ENCODE measurements at regions not wholly inside any gene's neighbourhood (a gene's known extent, or its start where the extent isn't known, plus 50 kb on each side); places are given as distances from the start of the nearest gene placed in this dataset.

DNA sequence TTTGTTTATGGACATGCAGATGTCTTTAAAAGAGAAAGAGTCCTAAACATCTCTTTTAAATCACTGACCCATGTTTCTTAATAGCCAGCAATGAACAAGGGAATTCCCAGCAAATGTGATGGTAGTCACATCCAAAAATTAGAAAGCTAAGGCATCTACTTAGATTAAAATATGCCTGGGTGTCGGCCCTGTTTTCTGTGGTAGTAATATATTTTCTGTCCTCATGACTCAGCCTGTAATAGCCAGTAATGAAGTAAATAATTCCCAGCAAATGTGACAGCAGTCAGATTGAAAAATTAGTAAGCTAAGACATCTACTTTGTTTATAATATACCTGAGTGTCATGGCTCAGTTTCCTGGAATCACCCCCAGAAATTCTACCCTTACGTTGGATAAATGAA, 60.6 kb upstream of the MYRIP start:
- no peaks in the 10 kb centered on the region for H3K36me3 ChIP-seq
- H3K4me3 ChIP-seq: no peak overlapping the region
- peak overlapping the region in 8 of 11 experiments; percentile 75 to 90 (median 84); a peak in 10 of 22 replicates for H3K27ac ChIP-seq
- no peak overlapping the region for H3K9ac ChIP-seq
- no peak for TF ChIP-seq Cebpa-rat (IDR thresholded peaks at IDR 0.05)
- H3K4me2 ChIP-seq: peak overlapping the region in 6 of 11 experiments; percentile 29 to 94 (median 87); a peak in 10 of 22 replicates
- H3K4me1 ChIP-seq: peaks cover 40 to 65% (median 53%) of the 10 kb centered on the region in 10 experiments
- H3K9me3 ChIP-seq (replicated peaks in 1 of 11): peaks cover 0 to 16% (median 0%) of the 10 kb centered on the region in 11 experiments; a peak in 2 of 22 replicates
- no peaks in the 10 kb centered on the region for H3K27me3 ChIP-seq
- no peaks in the 10 kb centered on the region for H4K20me1 ChIP-seq

DNA sequence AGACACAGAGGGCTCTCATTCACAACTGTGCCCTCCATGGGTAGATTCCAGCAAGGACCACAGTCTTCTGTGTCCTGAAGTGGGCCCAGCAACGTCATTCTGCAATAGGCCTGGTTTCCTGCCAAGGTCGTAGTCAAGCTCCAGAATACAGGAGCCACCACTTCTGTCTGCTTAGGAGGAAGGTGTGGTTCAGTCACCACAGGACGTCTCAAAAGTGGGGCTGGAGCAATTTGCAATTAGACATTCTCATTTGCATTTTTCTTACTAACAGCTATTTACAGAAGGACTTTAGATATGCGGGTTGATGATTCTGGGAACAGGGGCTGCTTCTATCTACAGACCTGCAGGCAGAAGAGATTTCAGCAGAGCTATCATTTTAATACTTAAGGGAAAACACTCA, 58.7 kb upstream of the MYRIP start:
- Histone ChIP-seq H3K27ac (peak overlapping the region in 10 of 11 experiments; percentile 51 to 91 (median 84); a peak in 20 of 22 replicates), H3K9me3 (replicated peaks in 1 of 11) (peaks cover 0 to 16% (median 0%) of the 10 kb centered on the region in 11 experiments; a peak in 5 of 22 replicates)
- no peak for TF ChIP-seq Cebpa-rat (IDR thresholded peaks at IDR 0.05)

DNA sequence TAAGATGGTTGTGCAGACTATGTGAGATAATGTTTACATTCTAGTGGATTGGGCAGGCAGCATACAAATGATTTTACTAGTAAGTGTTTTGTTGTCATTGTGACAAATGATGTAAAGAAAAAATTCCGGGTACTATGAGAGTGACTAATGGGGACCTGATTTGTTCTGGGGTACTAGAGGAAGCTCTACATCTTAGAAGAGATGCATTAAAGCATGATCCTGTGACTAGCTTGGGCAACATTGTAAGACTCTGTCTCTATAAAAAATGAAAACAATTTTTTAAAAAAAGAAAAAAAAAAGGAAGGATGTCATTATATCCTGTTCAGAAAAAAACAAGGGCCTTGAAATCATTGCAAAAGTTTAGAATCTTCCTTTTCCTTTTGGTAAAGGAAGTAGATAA, 58.1 kb upstream of the MYRIP start:
- no peaks in the 10 kb centered on the region for H3K27me3 ChIP-seq
- H3K4me3 ChIP-seq: peak overlapping the region in 5 of 10 experiments; percentile 16 to 44 (median 37); a peak in 6 of 20 replicates
- H3K27ac ChIP-seq: peak overlapping the region in 10 of 11 experiments; percentile 51 to 91 (median 84); a peak in 20 of 22 replicates
- H4K20me1 ChIP-seq: no peaks in the 10 kb centered on the region
- H3K9me3 ChIP-seq (replicated peaks in 1 of 11): peaks cover 4 to 17% (median 5%) of the 10 kb centered on the region in 11 experiments; a peak in 14 of 22 replicates
- H3K4me1 ChIP-seq: peaks cover 52 to 86% (median 72%) of the 10 kb centered on the region in 10 experiments
- peak overlapping the region; percentile 76 to 98 (median 88) for H3K4me2 ChIP-seq
- TF ChIP-seq Cebpa-rat (IDR thresholded peaks at IDR 0.05): no peak
- H3K9ac ChIP-seq: peak overlapping the region in 9 of 11 experiments; percentile 15 to 76 (median 64); a peak in 17 of 22 replicates
- no peaks in the 10 kb centered on the region for H3K36me3 ChIP-seq

More for the DNA sequence above, 58.7 kb upstream of the MYRIP start:
- Histone ChIP-seq H3K36me3 (no peaks in the 10 kb centered on the region), H4K20me1 (no peaks in the 10 kb centered on the region), H3K4me1 (peaks cover 52 to 84% (median 70%) of the 10 kb centered on the region in 10 experiments), H3K27me3 (no peaks in the 10 kb centered on the region), H3K4me2 (peak overlapping the region; percentile 76 to 98 (median 88)), H3K4me3 (peak overlapping the region in 4 of 10 experiments; percentile 14 to 44 (median 40); a peak in 3 of 20 replicates), H3K9ac (peak overlapping the region in 9 of 11 experiments; percentile 15 to 76 (median 63); a peak in 17 of 22 replicates)

DNA sequence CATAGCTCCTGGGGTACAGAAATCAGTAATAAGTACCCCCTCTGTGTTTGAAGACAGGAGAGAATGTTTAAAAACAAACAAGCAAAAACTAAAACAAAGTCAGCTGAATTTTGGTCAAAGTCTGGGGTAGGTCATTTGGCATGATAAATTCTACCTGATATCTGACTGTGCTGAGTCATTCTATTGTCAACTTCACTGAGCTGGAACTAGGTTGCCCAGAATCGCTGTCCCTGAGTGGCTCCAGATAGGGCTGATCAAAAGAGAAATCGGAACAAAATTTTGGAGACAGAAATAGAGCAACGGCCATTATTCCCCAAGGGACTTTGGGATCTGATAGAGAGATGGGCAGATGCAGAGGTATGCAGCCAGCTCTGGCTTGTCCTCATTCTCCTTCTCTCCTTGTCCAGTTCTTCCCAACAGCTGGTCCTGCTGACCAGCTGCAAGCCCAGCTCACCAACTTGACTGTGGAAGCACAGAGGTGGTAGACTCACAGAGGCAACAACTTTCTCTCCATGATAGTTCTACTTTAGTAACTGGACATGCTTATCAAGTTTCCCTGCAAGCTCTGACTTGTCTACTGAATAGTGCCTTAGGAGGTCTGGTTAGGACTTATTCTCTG, 57.3 kb upstream of the MYRIP start:
- Histone ChIP-seq H3K36me3 (no peaks in the 10 kb centered on the region), H4K20me1 (no peaks in the 10 kb centered on the region), H3K4me2 (peak overlapping the region; percentile 76 to 98 (median 88)), H3K9ac (peak overlapping the region in 9 of 11 experiments; percentile 15 to 79 (median 64); a peak in 17 of 22 replicates), H3K27me3 (no peaks in the 10 kb centered on the region), H3K4me3 (peak overlapping the region in 7 of 10 experiments; percentile 28 to 54 (median 42); a peak in 12 of 20 replicates), H3K27ac (peak overlapping the region in 10 of 11 experiments; percentile 51 to 91 (median 84); a peak in 20 of 22 replicates), H3K4me1 (peaks cover 52 to 86% (median 72%) of the 10 kb centered on the region in 10 experiments), H3K9me3 (replicated peaks in 1 of 11) (peaks cover 12 to 20% (median 14%) of the 10 kb centered on the region in 11 experiments)
- TF ChIP-seq Cebpa-rat (IDR thresholded peaks at IDR 0.05): no peak

DNA sequence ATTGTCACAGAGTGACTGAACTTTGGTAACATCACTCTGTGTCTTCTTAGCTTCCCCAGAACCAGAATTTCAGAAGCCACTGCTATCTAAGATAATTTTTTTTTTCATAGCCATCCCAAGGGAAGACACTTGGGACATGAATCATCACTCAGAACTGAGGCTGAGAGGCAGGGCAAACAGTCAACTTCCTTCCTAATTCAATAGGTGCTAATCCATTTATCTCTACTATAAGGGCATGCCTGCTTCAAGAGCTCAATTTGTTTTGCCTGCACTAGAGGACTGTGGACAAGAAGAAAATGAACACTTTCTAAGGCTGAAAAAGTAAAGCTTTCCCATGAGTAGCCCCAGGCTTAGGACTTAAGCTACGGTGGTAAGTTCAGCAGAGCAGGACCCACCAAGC, 56.7 kb upstream of the MYRIP start:
- Histone ChIP-seq H3K4me2 (peak overlapping the region; percentile 76 to 98 (median 88)), H3K4me1 (peaks cover 52 to 81% (median 72%) of the 10 kb centered on the region in 10 experiments), H3K9me3 (replicated peaks in 1 of 11) (peaks cover 17 to 20% (median 19%) of the 10 kb centered on the region in 11 experiments), H4K20me1 (no peaks in the 10 kb centered on the region), H3K9ac (peak overlapping the region in 9 of 11 experiments; percentile 15 to 79 (median 64); a peak in 17 of 22 replicates), H3K4me3 (peak overlapping the region in 7 of 10 experiments; percentile 28 to 54 (median 42); a peak in 12 of 20 replicates), H3K27me3 (no peaks in the 10 kb centered on the region), H3K27ac (peak overlapping the region in 10 of 11 experiments; percentile 34 to 91 (median 84); a peak in 19 of 22 replicates), H3K36me3 (no peaks in the 10 kb centered on the region)
- TF ChIP-seq Cebpa-rat (IDR thresholded peaks at IDR 0.05): no peak

DNA sequence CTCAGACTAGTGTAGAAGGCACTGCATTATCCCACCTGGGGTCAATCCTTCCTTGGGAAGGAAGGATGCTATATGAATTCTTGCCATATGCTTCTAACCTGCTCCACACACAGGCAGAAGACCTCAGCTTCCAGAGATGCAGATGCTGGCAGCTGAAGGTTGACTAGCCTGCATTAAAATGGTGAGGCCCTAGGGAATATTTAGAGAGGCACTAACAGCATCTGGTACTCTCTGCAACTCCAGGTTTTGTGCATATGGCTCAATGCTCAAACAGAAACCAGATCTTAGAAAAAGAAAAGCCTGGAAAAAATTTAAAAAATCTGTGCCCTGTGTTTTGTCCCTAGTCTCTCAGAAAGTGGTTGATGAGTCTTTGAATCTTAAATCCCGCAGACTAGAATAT, 56.0 kb upstream of the MYRIP start:
- Histone ChIP-seq H3K9me3 (replicated peaks in 1 of 11) (peaks cover 14 to 23% (median 19%) of the 10 kb centered on the region in 11 experiments), H3K9ac (peak overlapping the region in 8 of 11 experiments; percentile 50 to 79 (median 69); a peak in 15 of 22 replicates), H4K20me1 (no peaks in the 10 kb centered on the region), H3K27ac (peak overlapping the region in 9 of 11 experiments; percentile 75 to 91 (median 86); a peak in 18 of 22 replicates), H3K36me3 (no peaks in the 10 kb centered on the region), H3K27me3 (no peaks in the 10 kb centered on the region), H3K4me1 (peaks cover 52 to 75% (median 70%) of the 10 kb centered on the region in 10 experiments), H3K4me3 (peak overlapping the region in 6 of 10 experiments; percentile 28 to 54 (median 40); a peak in 9 of 20 replicates), H3K4me2 (peak overlapping the region; percentile 76 to 98 (median 88))
- no peak for TF ChIP-seq Cebpa-rat (IDR thresholded peaks at IDR 0.05)

DNA sequence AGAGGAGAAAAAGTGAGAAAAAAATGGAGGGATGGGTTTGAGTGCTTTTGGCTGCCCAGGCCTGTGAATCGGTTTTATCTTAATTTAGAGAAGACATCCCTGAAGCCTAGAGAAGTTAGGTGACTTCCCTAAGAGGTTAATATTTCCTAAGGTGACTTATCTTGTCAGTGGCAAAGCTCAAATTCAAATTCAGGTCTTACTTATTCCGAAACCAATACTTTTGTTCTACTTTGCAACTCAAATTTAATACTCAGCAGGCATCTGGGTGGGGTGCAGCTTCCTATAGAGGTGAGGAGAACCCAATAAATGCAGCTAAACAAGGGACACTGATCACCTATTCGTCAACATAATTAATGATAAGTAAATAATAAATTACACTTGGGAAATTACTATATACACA, 54.9 kb upstream of the MYRIP start:
- TF ChIP-seq Cebpa-rat (IDR thresholded peaks at IDR 0.05): no peak
- Histone ChIP-seq H3K9me3 (replicated peaks in 1 of 11) (peaks cover 14 to 23% (median 19%) of the 10 kb centered on the region in 11 experiments), H3K27me3 (no peaks in the 10 kb centered on the region), H3K4me3 (no peak overlapping the region), H3K4me1 (peaks cover 52 to 64% (median 61%) of the 10 kb centered on the region in 10 experiments), H3K9ac (no peak overlapping the region), H3K4me2 (peak overlapping the region in 9 of 11 experiments; percentile 85 to 98 (median 89); a peak in 16 of 22 replicates), H3K27ac (peak overlapping the region in 5 of 11 experiments; percentile 82 to 91 (median 87); a peak in 11 of 22 replicates), H3K36me3 (no peaks in the 10 kb centered on the region), H4K20me1 (no peaks in the 10 kb centered on the region)

DNA sequence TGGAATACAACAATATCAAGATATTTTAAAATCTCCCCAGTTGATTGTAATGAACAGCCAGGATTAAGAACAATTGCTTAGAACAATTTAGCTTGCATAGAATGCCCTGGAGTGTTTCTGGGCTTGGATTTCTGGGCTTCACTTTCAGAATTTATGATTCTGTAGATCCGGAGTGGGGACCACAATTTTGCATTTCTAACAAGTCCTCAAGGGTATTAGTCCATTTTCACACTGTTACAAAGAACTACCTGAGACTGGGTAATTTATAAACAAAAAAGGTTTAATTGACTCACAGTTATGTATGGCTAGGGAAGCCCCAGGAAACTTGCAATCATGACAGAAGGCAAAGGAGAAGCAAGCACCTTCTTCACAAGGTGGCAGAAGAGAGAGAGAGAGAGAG, 54.3 kb upstream of the MYRIP start:
- no peak overlapping the region for H3K4me3 ChIP-seq
- no peaks in the 10 kb centered on the region for H3K36me3 ChIP-seq
- H3K27me3 ChIP-seq: no peaks in the 10 kb centered on the region
- peak overlapping the region in 5 of 11 experiments; percentile 85 to 94 (median 89); a peak in 10 of 22 replicates for H3K4me2 ChIP-seq
- H3K9ac ChIP-seq: no peak overlapping the region
- no peak for TF ChIP-seq Cebpa-rat (IDR thresholded peaks at IDR 0.05)
- peaks cover 47 to 59% (median 55%) of the 10 kb centered on the region in 10 experiments for H3K4me1 ChIP-seq
- 0 out of 22 replicates have a peak overlapping the region, but pooled peaks of 2 of the 11 experiments have one; percentile 87 to 91 for H3K27ac ChIP-seq
- H3K9me3 ChIP-seq (replicated peaks in 1 of 11): peaks cover 14 to 23% (median 19%) of the 10 kb centered on the region in 11 experiments
- no peaks in the 10 kb centered on the region for H4K20me1 ChIP-seq

DNA sequence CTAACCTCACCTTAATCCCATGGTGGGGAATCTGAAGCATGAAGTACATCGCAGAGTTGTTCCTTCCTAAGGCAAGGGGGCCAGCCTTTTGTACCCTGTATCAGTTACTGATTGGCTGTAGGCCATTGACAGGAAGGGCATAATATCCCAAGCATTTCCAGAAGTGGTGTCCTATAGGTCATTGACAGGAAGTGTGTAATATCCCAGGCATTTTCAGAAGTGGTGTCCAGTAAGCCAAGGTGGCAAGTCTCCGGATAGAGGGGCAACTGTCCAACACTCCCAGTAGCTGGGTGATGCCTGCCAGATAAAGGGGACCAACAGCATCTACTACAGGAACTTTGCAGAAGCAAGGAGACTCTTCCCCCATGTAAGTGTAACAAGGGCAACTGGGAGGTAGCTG, 52.1 kb upstream of the MYRIP start:
- H3K27me3 ChIP-seq: no peaks in the 10 kb centered on the region

More for the DNA sequence above, 52.1 kb upstream of the MYRIP start:
- H3K36me3 ChIP-seq: no peaks in the 10 kb centered on the region
- H3K9me3 ChIP-seq (replicated peaks in 1 of 11): peaks cover 14 to 23% (median 19%) of the 10 kb centered on the region in 11 experiments
- H4K20me1 ChIP-seq: no peaks in the 10 kb centered on the region
- H3K9ac ChIP-seq: no peak overlapping the region
- H3K4me1 ChIP-seq: peaks cover 25 to 37% (median 34%) of the 10 kb centered on the region in 10 experiments
- no peak overlapping the region for H3K27ac ChIP-seq
- H3K4me2 ChIP-seq: no peak overlapping the region
- TF ChIP-seq Cebpa-rat (IDR thresholded peaks at IDR 0.05): no peak
- no peak overlapping the region for H3K4me3 ChIP-seq
